ENCODE measurements at regions not wholly inside any gene's neighbourhood (a gene's known extent, or its start where the extent isn't known, plus 50 kb on each side); places are given as distances from the start of the nearest gene placed in this dataset.

DNA sequence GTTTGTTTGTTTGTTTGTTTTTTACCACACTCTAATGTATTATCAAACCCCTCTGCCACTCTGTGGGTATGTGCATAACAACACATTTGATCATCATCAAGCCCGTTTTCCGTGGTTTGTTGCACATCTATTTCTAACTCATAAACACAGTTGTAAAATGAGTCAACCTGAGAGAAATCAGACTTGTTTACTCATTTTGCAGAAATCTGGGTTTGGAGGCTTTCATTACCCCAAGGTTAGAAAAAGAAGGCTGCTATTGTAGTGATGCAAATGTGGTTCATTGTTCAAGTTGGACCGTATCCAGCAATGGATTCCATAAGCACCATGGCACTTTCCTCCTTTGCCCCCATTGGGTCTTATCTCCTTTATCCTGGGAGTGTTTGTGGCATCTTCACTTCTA, 353.2 kb upstream of the SOX2 start:
- H3K9me3 Mint-ChIP-seq, result peaks cover 4 to 16% (median 11%) of the 10 kb centered on the region in 7 donors
- Histone ChIP-seq H3K4me3 (ENCODE audit: low read depth, low read length) (no peak overlapping the region), H3K4me1 (ENCODE audit: control insufficient read depth, insufficient read depth, low read length, poor library complexity, severe bottlenecking) (no peaks in the 10 kb centered on the region), H3K27ac (ENCODE audit: insufficient read depth, low read length, poor library complexity, severe bottlenecking) (no peak overlapping the region), H3K36me3 (ENCODE audit: control insufficient read depth, insufficient read depth, low read length) (no peaks in the 10 kb centered on the region), H3K9me3 (ENCODE audit: control insufficient read depth in 2 of 2, low read length in 2 of 2) (no peaks in the 10 kb centered on the region), H3K27me3 (ENCODE audit: control insufficient read depth, insufficient read depth, low read length) (no peaks in the 10 kb centered on the region)
- no peaks in the 10 kb centered on the region for H3K27me3 Mint-ChIP-seq
- H3K4me1 Mint-ChIP-seq, result no peaks in the 10 kb centered on the region
- no peak for DNase-seq
- no peak overlapping the region for H3K4me3 Mint-ChIP-seq
- ATAC-seq (ENCODE audit: low read depth in 2 of 2), result no peak
- H3K27ac Mint-ChIP-seq, result no peak overlapping the region
- H3K36me3 Mint-ChIP-seq, result no peaks in the 10 kb centered on the region

DNA sequence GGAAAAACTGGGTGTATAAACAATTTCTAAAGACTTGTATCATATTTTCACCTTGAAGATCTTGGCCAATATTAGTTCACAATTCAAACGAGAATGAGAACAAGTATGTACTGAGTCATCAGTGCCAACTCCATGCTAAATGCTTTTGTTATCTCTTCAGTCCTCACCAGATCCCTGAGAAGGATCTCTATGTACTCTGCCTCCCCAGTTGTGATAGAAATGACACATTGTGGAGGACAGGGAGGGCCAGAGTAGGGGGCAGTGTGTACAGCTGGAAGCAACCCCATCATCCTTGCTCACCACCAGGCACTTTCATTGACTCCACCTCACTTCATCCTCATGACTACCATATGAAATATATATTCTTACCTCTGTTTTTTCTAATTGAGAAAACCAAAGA, 353.7 kb upstream of the SOX2 start:
- Mint-ChIP-seq H3K36me3 (no peaks in the 10 kb centered on the region), H3K27me3 (no peaks in the 10 kb centered on the region), H3K27ac (no peak overlapping the region), H3K4me1 (no peaks in the 10 kb centered on the region), H3K4me3 (no peak overlapping the region), H3K9me3 (peaks cover 3 to 16% (median 9%) of the 10 kb centered on the region in 7 donors)
- H3K4me3 ChIP-seq (ENCODE audit: low read depth, low read length), result no peak overlapping the region
- H3K36me3 ChIP-seq (ENCODE audit: control insufficient read depth, insufficient read depth, low read length), result no peaks in the 10 kb centered on the region
- H3K9me3 ChIP-seq (ENCODE audit: control insufficient read depth in 2 of 2, low read length in 2 of 2), result no peaks in the 10 kb centered on the region
- no peaks in the 10 kb centered on the region for H3K4me1 ChIP-seq (ENCODE audit: control insufficient read depth, insufficient read depth, low read length, poor library complexity, severe bottlenecking)
- ATAC-seq (ENCODE audit: low read depth in 2 of 2) (no peak), DNase-seq (no peak)
- no peak overlapping the region for H3K27ac ChIP-seq (ENCODE audit: insufficient read depth, low read length, poor library complexity, severe bottlenecking)
- H3K27me3 ChIP-seq (ENCODE audit: control insufficient read depth, insufficient read depth, low read length), result no peaks in the 10 kb centered on the region

DNA sequence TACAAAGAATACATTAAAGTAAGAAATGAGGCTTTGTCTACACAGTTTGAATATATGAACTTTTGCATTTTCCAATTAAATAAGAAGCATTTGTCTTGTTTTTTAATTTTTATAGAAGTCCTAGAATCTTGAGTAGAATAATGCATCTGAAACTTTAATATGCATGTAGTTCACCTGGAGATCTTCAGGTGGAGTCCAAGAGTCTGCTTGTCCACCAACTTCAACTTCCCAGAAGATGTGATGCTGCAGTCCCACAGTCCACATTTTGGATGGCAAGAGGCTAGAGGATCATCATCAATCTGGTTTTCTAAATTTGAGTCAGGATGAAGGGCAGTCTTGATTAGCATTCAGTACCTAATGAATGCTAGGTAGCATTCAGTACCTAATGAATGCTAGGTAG, 357.6 kb upstream of the SOX2 start:
- Histone ChIP-seq H3K4me3 (ENCODE audit: low read depth, low read length) (no peak overlapping the region), H3K4me1 (ENCODE audit: control insufficient read depth, insufficient read depth, low read length, poor library complexity, severe bottlenecking) (no peaks in the 10 kb centered on the region), H3K9me3 (ENCODE audit: control insufficient read depth in 2 of 2, low read length in 2 of 2) (no peaks in the 10 kb centered on the region), H3K27ac (ENCODE audit: insufficient read depth, low read length, poor library complexity, severe bottlenecking) (no peak overlapping the region), H3K27me3 (ENCODE audit: control insufficient read depth, insufficient read depth, low read length) (no peaks in the 10 kb centered on the region), H3K36me3 (ENCODE audit: control insufficient read depth, insufficient read depth, low read length) (no peaks in the 10 kb centered on the region)
- ATAC-seq (ENCODE audit: low read depth in 2 of 2), result no peak
- DNase-seq, result no peak
- Mint-ChIP-seq H3K27me3 (no peaks in the 10 kb centered on the region), H3K36me3 (no peaks in the 10 kb centered on the region), H3K9me3 (peaks cover 0 to 11% (median 3%) of the 10 kb centered on the region in 7 donors), H3K27ac (no peak overlapping the region), H3K4me1 (no peaks in the 10 kb centered on the region), H3K4me3 (no peak overlapping the region)

DNA sequence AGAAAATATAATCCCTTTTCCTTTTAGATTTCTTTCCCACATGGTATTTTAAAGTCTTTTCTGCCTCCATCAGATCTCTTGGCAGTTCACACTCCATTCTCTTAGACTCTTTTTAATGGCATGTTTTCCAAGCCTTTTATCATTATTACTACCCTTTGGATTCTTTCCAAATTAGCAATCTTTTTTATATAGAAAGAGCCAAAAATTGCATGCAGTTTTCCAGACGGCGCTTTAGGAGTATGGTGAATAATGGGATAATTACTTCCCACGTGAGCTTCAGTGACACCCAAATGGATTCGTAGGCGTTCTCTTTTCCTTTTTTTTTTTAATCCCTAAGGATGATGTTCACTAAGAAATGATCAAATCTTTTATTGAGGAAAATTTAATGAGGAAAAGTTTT, 354.8 kb upstream of the DNAJC19 start:
- ATAC-seq (ENCODE audit: low read depth in 2 of 2) (no peak), DNase-seq (no peak)
- Mint-ChIP-seq H3K27me3 (no peaks in the 10 kb centered on the region), H3K4me3 (no peak overlapping the region), H3K36me3 (no peaks in the 10 kb centered on the region), H3K9me3 (peaks cover 0 to 10% (median 4%) of the 10 kb centered on the region in 7 donors), H3K27ac (no peak overlapping the region), H3K4me1 (no peaks in the 10 kb centered on the region)
- no peaks in the 10 kb centered on the region for H3K36me3 ChIP-seq (ENCODE audit: control insufficient read depth, insufficient read depth, low read length)
- no peak overlapping the region for H3K27ac ChIP-seq (ENCODE audit: insufficient read depth, low read length, poor library complexity, severe bottlenecking)
- H3K9me3 ChIP-seq (ENCODE audit: control insufficient read depth in 2 of 2, low read length in 2 of 2), result no peaks in the 10 kb centered on the region
- no peaks in the 10 kb centered on the region for H3K4me1 ChIP-seq (ENCODE audit: control insufficient read depth, insufficient read depth, low read length, poor library complexity, severe bottlenecking)
- H3K27me3 ChIP-seq (ENCODE audit: control insufficient read depth, insufficient read depth, low read length), result no peaks in the 10 kb centered on the region
- H3K4me3 ChIP-seq (ENCODE audit: low read depth, low read length), result no peak overlapping the region

DNA sequence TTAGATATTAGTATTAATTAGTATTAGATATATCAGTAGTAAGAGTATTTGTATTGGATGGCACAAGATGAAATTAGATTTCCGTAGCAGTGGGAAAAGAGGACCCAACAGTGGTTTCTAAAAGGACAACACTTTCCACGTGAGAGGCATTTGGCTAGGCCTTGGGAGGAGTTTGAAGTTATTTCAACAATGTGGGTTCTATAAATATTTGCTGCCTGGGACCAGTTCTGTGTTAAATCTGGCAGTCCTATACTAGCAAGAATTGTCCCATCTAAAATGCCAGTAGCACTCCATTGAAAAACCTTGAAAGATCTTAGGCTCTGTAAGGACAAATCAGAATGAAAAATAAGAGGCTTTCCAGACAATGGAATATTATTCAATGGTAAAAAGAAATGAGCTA, 347.1 kb upstream of the DNAJC19 start:
- Histone ChIP-seq H3K4me1 (ENCODE audit: control insufficient read depth, insufficient read depth, low read length, poor library complexity, severe bottlenecking) (no peaks in the 10 kb centered on the region), H3K36me3 (ENCODE audit: control insufficient read depth, insufficient read depth, low read length) (no peaks in the 10 kb centered on the region), H3K9me3 (ENCODE audit: control insufficient read depth in 2 of 2, low read length in 2 of 2) (no peaks in the 10 kb centered on the region), H3K27ac (ENCODE audit: insufficient read depth, low read length, poor library complexity, severe bottlenecking) (no peak overlapping the region), H3K27me3 (ENCODE audit: control insufficient read depth, insufficient read depth, low read length) (no peaks in the 10 kb centered on the region), H3K4me3 (ENCODE audit: low read depth, low read length) (no peak overlapping the region)
- peaks cover 0 to 6% (median 0%) of the 10 kb centered on the region in 7 donors for H3K9me3 Mint-ChIP-seq
- H3K4me3 Mint-ChIP-seq, result no peak overlapping the region
- ATAC-seq (ENCODE audit: low read depth in 2 of 2) (no peak), DNase-seq (no peak)
- H3K36me3 Mint-ChIP-seq, result no peaks in the 10 kb centered on the region
- H3K27me3 Mint-ChIP-seq, result no peaks in the 10 kb centered on the region
- H3K27ac Mint-ChIP-seq, result no peak overlapping the region
- no peaks in the 10 kb centered on the region for H3K4me1 Mint-ChIP-seq

DNA sequence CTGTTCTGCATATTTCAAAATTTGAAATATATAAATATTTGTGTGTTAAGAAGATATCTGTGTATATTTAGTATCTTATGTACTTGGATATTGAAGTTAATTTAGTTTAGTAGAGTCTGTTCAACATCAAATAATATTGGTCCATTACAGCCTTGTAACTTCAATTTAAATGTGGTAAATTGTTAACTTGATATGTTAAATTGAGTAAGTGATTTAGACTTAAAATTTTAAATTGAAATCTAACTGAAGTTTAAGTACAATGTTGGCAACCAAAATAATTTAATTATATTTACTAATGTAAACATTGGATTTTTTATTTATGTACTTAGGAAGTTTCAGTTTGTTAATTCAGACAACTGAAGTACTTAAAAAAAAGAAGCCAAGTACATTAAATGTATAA, 343.9 kb upstream of the DNAJC19 start:
- no peak overlapping the region for H3K4me3 ChIP-seq (ENCODE audit: low read depth, low read length)
- no peaks in the 10 kb centered on the region for H3K27me3 ChIP-seq (ENCODE audit: control insufficient read depth, insufficient read depth, low read length)
- H3K27me3 Mint-ChIP-seq, result no peaks in the 10 kb centered on the region
- DNase-seq (no peak), ATAC-seq (ENCODE audit: low read depth in 2 of 2) (no peak)
- peaks cover 0 to 6% (median 0%) of the 10 kb centered on the region in 7 donors for H3K9me3 Mint-ChIP-seq
- no peak overlapping the region for H3K27ac ChIP-seq (ENCODE audit: insufficient read depth, low read length, poor library complexity, severe bottlenecking)
- no peaks in the 10 kb centered on the region for H3K4me1 ChIP-seq (ENCODE audit: control insufficient read depth, insufficient read depth, low read length, poor library complexity, severe bottlenecking)
- no peaks in the 10 kb centered on the region for H3K4me1 Mint-ChIP-seq
- no peaks in the 10 kb centered on the region for H3K9me3 ChIP-seq (ENCODE audit: control insufficient read depth in 2 of 2, low read length in 2 of 2)
- H3K27ac Mint-ChIP-seq, result no peak overlapping the region
- H3K36me3 Mint-ChIP-seq, result no peaks in the 10 kb centered on the region
- no peaks in the 10 kb centered on the region for H3K36me3 ChIP-seq (ENCODE audit: control insufficient read depth, insufficient read depth, low read length)
- no peak overlapping the region for H3K4me3 Mint-ChIP-seq

DNA sequence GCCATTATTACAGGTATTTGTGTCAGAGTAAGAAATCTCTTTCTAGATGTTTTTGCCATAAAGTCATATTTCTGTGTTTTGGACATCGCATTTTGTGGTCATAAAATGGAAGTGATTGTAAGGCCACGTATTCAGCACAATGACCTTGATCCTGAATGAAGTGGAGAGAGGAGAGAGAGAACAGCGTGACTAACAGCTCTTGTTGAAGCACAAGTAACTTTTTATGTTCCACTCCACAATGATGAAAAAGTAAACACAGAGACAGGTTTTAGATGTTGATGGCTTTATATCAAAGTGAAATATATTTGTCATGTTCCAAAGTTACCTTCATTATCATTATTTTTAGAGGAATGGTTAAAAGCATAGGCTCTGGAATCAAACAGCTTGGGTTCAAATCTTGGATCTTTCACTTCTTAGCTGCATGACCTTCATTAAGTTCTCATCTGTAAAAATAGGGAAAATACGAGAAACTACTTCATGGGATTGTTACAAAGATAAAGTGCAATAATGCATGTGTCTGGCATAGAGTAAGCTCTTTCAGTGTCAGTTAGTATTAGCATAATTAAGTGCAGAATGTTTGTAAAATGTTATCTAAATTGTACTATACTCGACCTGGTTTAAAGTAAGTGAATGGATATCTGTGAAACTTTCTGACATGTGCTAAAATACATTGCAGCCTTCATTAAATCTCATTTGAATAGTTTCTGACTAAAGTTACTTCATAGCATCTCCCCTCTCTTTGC, 341.5 kb upstream of the DNAJC19 start:
- no peaks in the 10 kb centered on the region for H3K9me3 ChIP-seq (ENCODE audit: control insufficient read depth in 2 of 2, low read length in 2 of 2)
- peaks cover 0 to 2% (median 0%) of the 10 kb centered on the region in 7 donors for H3K9me3 Mint-ChIP-seq
- H3K27ac ChIP-seq (ENCODE audit: insufficient read depth, low read length, poor library complexity, severe bottlenecking), result no peak overlapping the region
- H3K4me3 ChIP-seq (ENCODE audit: low read depth, low read length), result no peak overlapping the region
- H3K27me3 Mint-ChIP-seq, result no peaks in the 10 kb centered on the region
- H3K27ac Mint-ChIP-seq, result no peak overlapping the region
- no peaks in the 10 kb centered on the region for H3K27me3 ChIP-seq (ENCODE audit: control insufficient read depth, insufficient read depth, low read length)
- ATAC-seq (ENCODE audit: low read depth in 2 of 2), result no peak
- H3K36me3 Mint-ChIP-seq, result no peaks in the 10 kb centered on the region
- no peaks in the 10 kb centered on the region for H3K36me3 ChIP-seq (ENCODE audit: control insufficient read depth, insufficient read depth, low read length)
- no peaks in the 10 kb centered on the region for H3K4me1 Mint-ChIP-seq
- no peak overlapping the region for H3K4me3 Mint-ChIP-seq
- H3K4me1 ChIP-seq (ENCODE audit: control insufficient read depth, insufficient read depth, low read length, poor library complexity, severe bottlenecking), result no peaks in the 10 kb centered on the region
- no peak for DNase-seq

DNA sequence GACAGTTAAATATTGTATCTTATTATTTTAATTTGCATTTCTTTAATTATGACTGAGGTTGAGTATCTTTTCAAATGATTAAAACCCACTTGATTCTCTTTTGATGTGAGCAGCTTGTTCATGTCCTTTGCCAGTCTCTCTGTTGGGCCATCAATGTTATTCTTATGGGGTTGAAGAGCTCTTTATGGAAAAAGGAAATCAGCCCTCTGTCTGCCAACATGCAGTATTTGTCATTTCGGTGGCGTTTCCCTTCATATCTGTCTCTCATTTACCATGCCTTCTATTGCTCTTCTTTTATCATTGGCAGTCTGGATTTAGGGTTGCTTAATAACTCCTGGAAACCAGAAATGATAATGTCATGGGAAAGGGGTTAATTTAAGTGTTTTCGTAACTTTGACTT, 340.7 kb upstream of the DNAJC19 start:
- H3K27ac Mint-ChIP-seq, result no peak overlapping the region
- H3K27ac ChIP-seq (ENCODE audit: insufficient read depth, low read length, poor library complexity, severe bottlenecking), result no peak overlapping the region
- DNase-seq, result no peak
- no peaks in the 10 kb centered on the region for H3K9me3 ChIP-seq (ENCODE audit: control insufficient read depth in 2 of 2, low read length in 2 of 2)
- no peaks in the 10 kb centered on the region for H3K4me1 Mint-ChIP-seq
- H3K9me3 Mint-ChIP-seq, result peaks cover 0 to 2% (median 0%) of the 10 kb centered on the region in 7 donors
- H3K27me3 ChIP-seq (ENCODE audit: control insufficient read depth, insufficient read depth, low read length), result no peaks in the 10 kb centered on the region
- H3K36me3 ChIP-seq (ENCODE audit: control insufficient read depth, insufficient read depth, low read length), result no peaks in the 10 kb centered on the region
- H3K27me3 Mint-ChIP-seq, result no peaks in the 10 kb centered on the region
- H3K4me1 ChIP-seq (ENCODE audit: control insufficient read depth, insufficient read depth, low read length, poor library complexity, severe bottlenecking), result no peaks in the 10 kb centered on the region
- H3K4me3 ChIP-seq (ENCODE audit: low read depth, low read length), result no peak overlapping the region
- H3K4me3 Mint-ChIP-seq, result no peak overlapping the region
- ATAC-seq (ENCODE audit: low read depth in 2 of 2), result no peak
- no peaks in the 10 kb centered on the region for H3K36me3 Mint-ChIP-seq

Measured in CD4-positive, CD25-positive, alpha-beta regulatory T cell (primary cell).